ENCODE measurements at regions not wholly inside any gene's neighbourhood (a gene's known extent, or its start where the extent isn't known, plus 50 kb on each side); places are given as distances from the start of the nearest gene placed in this dataset.

- no peak for DNase-seq
Observed at GRCh38 chr5:168177831-168178450, 113.5 kb upstream of the WWC1 start.

- no peak for DNase-seq
Observed at GRCh38 chr5:168179192-168179593, 112.3 kb upstream of the WWC1 start.

GRCh38 chr5:168182269-168182668 lies 109.2 kb upstream of the WWC1 start:
- no peak for DNase-seq

DNA sequence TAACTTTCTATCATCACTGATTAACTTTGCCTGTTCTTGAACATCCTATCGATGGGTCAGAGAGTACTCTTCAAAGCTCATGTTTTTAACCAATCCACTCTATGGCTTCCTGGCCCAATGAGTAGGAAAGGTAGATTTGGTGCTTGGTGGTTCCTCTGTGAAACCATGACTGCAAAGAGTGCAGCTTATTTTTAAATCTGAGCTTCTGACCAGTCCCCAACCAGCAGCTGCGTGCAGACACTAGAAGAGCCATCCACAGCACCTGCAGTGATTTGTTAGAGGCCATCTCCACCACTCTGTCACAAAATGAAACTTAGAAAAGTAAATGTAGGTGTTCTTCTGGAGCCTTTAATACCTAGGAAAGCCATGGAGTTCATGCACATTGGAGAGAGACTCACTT lies 107.3 kb upstream of the WWC1 start:
- no peak for DNase-seq

- DNase-seq: no peak
Observed at GRCh38 chr5:168186289-168187074, 105.0 kb upstream of the WWC1 start.

DNA sequence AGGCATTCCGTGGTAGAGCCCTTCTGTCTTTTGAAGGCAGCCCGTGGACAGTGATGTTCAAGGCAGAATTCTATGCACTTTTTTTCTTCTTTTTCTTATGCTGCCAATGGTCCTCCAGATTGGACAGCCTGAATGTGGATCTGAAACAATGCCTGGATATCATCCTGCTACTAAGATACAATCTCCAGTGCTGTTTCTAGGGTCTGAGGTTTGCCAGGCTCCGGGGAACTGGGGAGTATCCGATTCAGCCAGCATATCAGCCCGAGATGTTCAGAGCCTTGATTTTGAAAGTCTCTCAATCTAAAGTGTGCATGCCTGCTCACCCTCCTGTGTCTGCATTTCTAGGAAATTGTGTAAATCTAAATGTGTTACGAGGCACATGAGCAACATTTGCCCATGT lies 103.8 kb upstream of the WWC1 start:
- no peak for DNase-seq

- no peak for DNase-seq
Observed at GRCh38 chr5:168188182-168188581, 103.3 kb upstream of the WWC1 start.

GRCh38 chr5:168192120-168192519 lies 99.3 kb upstream of the WWC1 start:
- no peak for DNase-seq

GRCh38 chr5:168193493-168194250 lies 97.8 kb upstream of the WWC1 start:
- no peak for DNase-seq

DNA sequence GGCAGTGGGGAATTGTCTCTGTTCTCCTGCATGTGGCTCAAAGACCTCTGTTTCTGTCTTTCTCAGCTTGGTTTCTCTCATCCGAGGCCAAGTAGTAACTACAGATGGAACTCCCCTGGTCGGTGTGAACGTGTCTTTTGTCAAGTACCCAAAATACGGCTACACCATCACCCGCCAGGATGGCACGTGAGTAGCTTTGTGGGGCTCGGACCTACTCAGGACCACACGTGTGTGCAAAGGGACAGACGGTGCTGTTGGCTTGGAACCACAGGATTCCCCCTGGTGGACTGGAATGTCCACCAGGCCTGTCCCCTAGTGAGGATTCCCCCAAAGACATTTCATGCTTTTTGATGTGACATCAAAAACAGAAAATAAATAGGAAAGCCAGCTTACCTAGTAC lies 96.3 kb upstream of the WWC1 start:
- no peak for DNase-seq

DNA sequence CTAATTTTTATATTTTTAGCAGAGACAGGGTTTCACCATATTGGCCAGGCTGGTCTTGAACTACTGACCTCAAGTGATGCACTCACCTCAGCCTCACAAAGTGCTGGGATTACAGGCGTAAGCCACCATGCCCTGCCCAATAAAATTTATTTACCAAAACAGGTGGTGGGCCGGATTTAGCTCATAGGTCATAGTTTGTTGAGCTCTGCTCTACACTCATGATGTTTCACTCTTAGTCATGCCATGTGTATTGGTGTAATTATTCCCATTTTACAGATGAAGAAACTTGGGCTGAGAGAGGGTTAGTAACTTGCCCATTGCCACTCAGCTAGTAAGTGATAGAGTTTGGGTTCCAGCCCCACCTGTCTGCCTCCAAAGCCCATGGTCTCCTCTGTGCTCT lies 93.1 kb upstream of the WWC1 start:
- DNase-seq: no peak

DNA sequence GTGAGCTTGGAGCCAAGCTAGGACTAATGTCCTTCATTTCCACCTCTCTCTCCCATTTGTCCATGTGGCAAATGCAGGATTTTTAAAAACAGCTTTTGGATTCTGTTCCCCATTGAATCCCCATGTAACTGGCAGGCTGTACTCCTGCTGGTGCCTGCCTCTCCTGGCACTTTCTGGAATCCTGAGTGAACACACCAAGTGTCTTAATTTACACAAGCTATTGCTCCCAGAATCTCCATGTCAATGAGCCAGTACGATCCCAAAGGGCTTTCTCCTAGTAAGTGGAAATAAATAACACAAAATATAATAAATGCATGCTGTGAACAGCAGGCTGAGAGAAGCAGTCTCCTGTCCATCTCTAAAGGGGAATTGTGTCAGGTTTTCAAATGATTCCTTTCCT lies 88.4 kb upstream of the WWC1 start:
- no peak for DNase-seq

DNA sequence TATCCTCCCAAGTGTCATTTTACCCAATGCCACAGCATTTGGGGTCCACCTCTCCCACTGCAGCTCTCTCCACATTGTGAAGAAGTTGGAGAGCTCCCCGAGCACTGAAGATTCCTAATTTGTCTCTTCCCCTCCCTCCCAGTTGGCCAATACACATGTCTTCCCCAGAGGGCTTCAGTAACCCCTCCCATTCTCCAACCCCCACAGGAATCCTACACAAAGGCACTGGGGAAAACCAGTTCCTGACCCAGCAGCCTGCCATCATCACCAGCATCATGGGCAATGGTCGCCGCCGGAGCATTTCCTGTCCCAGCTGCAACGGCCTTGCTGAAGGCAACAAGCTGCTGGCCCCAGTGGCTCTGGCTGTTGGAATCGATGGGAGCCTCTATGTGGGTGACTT lies 87.3 kb upstream of the WWC1 start:
- no peak for DNase-seq

GRCh38 chr5:168207450-168208029 lies 83.9 kb upstream of the WWC1 start:
- DNase-seq: no peak

- no peak for DNase-seq
Observed at GRCh38 chr5:168209244-168209995, 82.0 kb upstream of the WWC1 start.

DNA sequence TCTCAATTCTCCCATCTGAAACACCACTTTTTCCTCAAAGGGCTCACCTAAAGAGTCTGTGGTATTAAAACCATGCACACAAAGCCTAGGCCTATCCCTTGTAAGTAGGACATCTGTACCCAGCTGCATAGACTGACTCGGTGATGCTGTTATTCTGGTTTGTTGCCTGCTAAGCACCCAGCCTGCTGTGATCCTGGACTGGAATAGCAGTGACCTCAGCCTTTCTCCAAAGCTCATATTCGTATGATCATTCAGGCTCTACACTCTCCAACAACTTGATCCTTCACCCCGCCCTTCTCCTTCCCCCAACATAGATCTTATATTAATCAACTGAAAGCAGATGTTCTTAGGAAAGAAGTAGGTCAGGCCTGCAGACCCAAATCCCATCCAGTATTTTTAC lies 81.4 kb upstream of the WWC1 start:
- DNase-seq: no peak

DNA sequence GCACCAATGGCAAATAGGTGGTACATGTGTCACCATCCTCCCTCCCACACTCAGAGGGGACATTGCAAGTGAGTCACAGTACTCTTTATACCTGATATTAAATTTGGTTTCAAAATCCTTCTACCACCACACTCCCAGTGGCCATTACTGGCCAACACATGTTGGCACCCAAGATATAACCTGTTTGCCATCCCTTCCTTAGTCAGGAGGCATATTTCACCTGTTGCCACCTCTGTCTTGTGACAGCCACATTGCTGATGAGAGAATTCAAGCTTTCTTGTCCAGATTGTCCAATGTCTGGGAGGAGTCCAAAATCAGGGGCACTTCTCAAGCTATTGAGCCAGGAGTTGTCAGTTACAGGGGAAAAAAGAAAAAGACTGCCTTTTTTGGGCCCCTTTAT lies 80.2 kb upstream of the WWC1 start:
- DNase-seq: no peak

DNA sequence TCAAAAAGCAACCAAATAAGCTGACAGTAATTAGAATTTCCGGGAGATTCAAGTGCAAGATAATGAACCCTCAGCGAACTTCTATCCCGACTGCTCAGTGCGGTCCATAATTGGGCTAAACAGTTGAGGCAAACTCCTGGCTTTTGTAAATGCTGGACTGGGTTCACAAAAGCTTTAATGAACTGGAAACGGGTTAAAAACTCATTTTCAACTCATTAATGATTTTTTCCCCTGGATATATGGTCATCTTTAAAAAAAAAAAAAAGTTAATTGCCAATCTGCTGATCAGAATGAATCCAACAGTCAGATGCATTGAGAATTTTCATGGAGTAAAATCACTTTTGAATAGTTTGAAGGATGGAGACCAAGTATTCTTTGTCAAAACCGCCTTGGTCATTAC lies 79.5 kb upstream of the WWC1 start:
- DNase-seq: no peak

GRCh38 chr5:168214071-168214470 lies 77.4 kb upstream of the WWC1 start:
- DNase-seq: no peak

DNA sequence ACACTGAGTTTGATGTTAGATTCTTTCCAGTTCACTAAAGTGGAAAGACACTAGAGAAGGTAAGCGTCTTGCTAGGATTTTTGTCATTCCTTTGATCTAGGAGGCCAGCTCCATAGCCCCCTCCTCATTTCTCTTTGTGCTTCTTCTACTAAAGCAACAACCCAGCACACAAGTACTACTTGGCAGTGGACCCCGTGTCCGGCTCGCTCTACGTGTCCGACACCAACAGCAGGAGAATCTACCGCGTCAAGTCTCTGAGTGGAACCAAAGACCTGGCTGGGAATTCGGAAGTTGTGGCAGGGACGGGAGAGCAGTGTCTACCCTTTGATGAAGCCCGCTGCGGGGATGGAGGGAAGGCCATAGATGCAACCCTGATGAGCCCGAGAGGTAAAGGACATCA lies 76.6 kb upstream of the WWC1 start:
- no peak for DNase-seq

GRCh38 chr5:168215646-168216045 lies 75.8 kb upstream of the WWC1 start:
- no peak for DNase-seq

GRCh38 chr5:168216989-168217388 lies 74.5 kb upstream of the WWC1 start:
- no peak for DNase-seq

- DNase-seq: no peak
Observed at GRCh38 chr5:168217497-168217896, 73.9 kb upstream of the WWC1 start.
